ENCODE measurements at regions not wholly inside any gene's neighbourhood (a gene's known extent, or its start where the extent isn't known, plus 50 kb on each side); places are given as distances from the start of the nearest gene placed in this dataset.
"Not testable (repeated sequence)": the region's sequence is repeated elsewhere in the genome, so short reads cannot be mapped to it uniquely, and the experiment has no call there.

DNA sequence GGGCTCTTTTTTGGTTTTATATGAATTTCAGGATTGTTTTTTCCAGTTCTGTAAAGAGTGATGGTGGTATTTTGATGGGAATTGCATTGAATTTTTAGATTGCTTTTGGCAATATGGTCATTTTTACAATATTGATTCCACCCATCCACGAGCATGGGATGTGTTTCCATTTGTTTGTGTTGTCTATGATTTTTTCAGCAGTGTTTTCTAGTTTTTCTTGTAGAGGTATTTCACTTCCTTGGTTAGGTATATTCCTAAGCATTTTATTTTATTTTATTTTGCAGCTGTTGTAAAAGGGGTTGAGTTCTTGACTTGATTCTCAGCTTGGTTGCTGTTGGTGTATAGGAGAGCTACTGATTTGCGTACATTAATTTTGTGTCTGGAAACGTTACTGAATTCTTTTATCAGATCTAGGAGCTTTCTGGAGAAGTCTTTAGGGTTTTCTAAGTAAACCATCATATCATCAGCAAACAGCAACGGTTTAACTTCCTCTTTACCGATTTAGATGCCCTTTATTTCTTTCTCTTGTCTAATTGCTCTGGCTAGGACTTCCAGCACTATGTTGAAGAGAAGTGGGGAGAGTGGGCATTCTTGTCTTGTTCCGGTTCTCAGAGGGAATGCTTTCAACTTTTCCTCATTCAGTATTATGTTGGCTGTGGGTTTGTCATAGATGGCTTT is 69.4 kb upstream of the GNG12 start:
- TF ChIP-seq, protein P1, sequence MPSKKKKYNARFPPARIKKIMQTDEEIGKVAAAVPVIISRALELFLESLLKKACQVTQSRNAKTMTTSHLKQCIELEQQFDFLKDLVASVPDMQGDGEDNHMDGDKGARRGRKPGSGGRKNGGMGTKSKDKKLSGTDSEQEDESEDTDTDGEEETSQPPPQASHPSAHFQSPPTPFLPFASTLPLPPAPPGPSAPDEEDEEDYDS (CRISPR knock-in tag; IDR thresholded peaks at IDR 0.05) = not testable (repeated sequence)
- not testable (repeated sequence) for TF ChIP-seq ATF7 (IDR thresholded peaks at IDR 0.05); ATF7 (CRISPR knock-in tag; IDR thresholded peaks at IDR 0.05); UBTF (CRISPR knock-in tag; IDR thresholded peaks at IDR 0.05); NFE2L1 (CRISPR knock-in tag; IDR thresholded peaks at IDR 0.05; ENCODE audit: borderline replicate concordance); NFYB (CRISPR knock-in tag; IDR thresholded peaks at IDR 0.05); CHD4 (IDR thresholded peaks at IDR 0.05; ENCODE audit: borderline replicate concordance, low read length); KAT2B (IDR thresholded peaks at IDR 0.05; ENCODE audit: borderline replicate concordance, low read depth, low read length); POLR2A (IDR thresholded peaks at IDR 0.05; ENCODE audit: insufficient read depth in 1 of 2, low read depth in 2 of 2, low read length in 2 of 2); ZFP37 (CRISPR knock-in tag; IDR thresholded peaks at IDR 0.05; ENCODE audit: borderline replicate concordance); RXRA (CRISPR knock-in tag; IDR thresholded peaks at IDR 0.05); POLR2AphosphoS5 (IDR thresholded peaks at IDR 0.05; ENCODE audit: low read depth, low read length); ATAD3A (CRISPR knock-in tag; IDR thresholded peaks at IDR 0.05)
- TF ChIP-seq, protein P2, sequence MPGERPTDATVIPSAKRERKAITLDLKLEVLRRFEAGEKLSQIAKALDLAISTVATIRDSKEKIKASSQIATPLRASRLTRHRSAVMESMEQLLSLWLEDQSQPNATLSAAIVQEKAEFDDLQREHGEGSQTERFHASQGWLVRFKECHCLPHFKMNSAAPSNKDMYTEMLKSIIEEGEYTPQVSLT (CRISPR knock-in tag; IDR thresholded peaks at IDR 0.05; ENCODE audit: borderline replicate concordance, low read depth) = not testable (repeated sequence)
